HG02840 (cell line): ENCODE measurements at regions not wholly inside any gene's neighbourhood (a gene's known extent, or its start where the extent isn't known, plus 50 kb on each side); places are given as distances from the start of the nearest gene placed in this dataset.

ENCODE experiments used
- ATAC-seq: cut with Tn5 transposase; IDR thresholded peaks from one replicate; pipeline ENCODE4 v1.9.1; 2021; ENCODE audit warnings: mild to moderate bottlenecking, moderate library complexity, moderate number of reproducible peaks; ENCODE audit not compliant: unreplicated experiment, low FRiP score

GRCh38 chr9:99361817-99362216, 139.7 kb downstream of the SEC61B start:
- no peak for ATAC-seq

GRCh38 chr9:99362321-99362720, 140.2 kb downstream of the SEC61B start:
- no peak for ATAC-seq

DNA sequence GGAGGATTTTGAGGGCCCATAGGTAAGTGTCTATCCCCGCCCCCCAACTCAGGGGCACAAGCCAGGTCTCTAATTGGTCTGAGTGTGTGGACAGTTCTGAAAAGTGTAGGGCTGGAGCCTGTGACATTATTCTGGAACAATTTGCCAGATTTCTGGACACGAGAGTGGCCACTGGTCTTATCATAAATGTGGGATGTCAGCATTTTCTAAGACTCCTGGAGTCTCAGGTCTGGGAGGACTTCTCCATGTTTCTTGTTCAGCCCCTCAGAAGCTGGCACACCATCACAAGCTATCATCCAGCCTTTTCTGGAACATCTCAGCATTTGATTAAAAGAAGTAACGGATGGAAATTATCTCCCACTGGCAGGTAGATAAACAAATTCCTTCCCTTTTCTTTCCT, 141.4 kb downstream of the SEC61B start:
- no peak for ATAC-seq

- no peak for ATAC-seq
Measured at GRCh38 chr9:99365233-99365980, 143.3 kb downstream of the SEC61B start.

- ATAC-seq = no peak
Measured at GRCh38 chr9:99366183-99366582, 144.1 kb downstream of the SEC61B start.

- no peak for ATAC-seq
Measured at GRCh38 chr9:99366621-99367020, 144.5 kb downstream of the SEC61B start.

DNA sequence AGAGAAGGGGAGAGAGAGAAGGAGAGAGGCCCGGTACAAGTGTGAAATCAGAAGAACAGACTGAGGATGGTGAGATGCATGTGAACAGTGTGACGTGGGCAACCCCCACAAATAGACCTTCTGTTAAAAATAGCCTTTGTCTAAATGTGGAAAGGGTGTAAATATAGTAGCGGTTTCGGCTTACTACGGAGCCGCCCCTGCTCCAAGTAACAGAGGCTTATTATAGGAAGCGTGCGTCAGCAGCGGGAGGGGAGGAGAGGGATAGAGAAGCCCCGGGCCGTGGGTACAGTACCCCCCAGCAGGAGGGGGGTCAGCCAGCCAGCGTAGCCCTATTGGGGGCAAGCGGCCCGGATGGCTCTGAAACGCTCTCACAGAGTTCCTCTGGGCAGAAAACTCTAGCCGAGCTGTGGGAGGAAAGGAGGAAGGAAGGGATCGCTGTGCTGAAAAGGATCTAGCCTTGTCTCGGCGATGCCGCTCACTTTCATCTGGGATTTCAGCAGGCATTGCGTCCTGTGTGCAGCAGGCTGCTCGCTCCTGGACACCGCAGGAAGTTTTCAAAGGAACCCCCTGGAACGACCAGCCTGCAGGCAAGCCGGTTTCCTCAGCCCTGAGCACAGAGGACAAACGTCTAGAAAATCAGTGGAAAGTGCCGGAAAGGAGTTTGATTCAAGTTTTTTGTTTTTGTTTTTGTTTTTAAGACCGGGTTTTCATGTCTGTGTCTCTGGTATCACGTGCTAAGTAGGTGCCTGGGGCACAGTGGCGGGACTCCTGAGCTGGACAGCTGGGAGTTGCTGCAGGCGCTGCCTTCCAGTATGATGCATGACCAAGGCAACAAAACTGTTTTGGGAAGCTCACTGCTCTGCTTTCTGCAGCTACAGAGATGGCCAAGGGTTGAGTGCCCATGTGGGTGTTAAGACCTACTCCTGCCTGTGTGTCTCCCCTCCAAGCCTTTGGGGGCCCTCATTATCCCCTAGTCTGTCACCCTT, 146.6 kb downstream of the SEC61B start:
- no peak for ATAC-seq

DNA sequence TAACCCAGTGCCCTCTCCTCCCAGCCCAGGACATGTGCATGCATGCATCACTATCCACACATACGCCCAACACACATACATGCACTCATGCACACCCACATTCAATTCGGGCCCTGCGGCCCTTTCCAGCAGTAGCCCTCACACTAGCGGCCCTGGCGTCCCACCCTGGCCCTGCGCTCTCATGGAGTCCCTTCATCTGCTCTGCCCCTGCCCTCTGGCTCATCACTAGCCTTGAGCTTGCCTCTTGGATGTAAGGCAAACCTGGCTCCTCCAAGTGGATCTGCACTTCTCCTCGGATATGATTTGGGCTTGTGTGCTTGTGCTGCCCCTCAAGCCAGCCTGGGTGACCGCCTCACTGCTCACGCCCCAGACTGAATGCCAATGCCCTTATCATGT, 147.2 kb downstream of the SEC61B start:
- no peak for ATAC-seq

GRCh38 chr9:99370376-99370775, 148.3 kb downstream of the SEC61B start:
- no peak for ATAC-seq

DNA sequence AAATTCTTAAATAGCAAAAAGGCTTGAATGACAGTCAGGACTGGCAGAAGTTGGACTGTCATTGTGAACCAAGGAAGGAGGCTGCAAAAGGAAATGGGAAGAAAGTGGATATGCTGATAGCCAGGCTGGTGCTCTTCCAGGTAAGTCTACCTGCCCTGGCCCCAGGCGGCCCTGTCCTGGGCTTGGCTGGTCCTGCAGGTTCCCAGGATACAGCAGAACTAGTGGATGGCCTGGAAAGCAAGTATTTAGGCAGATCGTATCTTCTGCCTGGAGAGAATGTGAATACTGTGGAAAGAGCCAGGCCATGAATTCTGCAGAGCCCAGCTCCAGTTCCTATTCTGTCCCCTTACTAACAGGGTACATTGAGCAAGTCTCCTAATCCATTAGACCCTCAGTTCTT, 149.3 kb downstream of the SEC61B start:
- no peak for ATAC-seq

DNA sequence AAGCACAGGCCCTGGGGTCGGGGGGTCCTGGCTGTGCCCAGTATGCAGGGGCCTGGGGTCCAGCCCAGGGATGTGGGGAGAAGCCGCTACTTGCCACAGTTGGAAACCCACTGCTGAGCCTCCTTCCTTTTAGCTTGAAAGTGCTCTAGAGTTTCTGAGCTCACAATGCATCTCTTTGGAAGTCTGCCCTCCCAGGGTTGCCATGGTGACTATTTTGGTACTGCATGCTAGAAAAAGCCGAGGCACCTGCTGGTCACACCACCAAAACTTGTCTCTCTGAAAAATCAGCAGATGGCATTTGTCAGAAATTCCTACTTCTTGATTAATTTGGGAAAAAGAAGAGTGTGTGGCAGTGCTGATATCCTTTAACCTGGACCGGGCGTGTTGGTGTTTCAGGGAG, 151.8 kb downstream of the SEC61B start:
- ATAC-seq = no peak

GRCh38 chr9:99374793-99375192, 152.7 kb downstream of the SEC61B start:
- no peak for ATAC-seq

DNA sequence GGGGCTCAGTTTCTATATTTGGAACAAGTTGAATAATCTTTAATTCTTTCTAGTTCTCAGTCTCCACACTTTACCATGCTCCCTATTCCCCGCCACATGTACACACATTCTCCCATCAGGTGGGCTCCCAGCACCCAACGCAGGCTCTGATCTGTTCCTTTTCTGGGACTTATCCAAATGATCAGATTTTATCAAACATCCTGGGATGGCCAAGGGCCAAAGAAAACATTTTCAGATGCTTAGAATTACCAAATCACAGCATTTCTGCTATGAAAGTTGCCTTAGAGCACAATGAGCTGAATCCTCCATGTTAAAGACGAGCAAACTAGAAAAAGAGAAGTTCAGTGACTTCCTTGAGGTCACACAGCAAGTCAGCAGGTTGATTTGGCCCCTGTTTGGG, 153.4 kb downstream of the SEC61B start:
- ATAC-seq = no peak

DNA sequence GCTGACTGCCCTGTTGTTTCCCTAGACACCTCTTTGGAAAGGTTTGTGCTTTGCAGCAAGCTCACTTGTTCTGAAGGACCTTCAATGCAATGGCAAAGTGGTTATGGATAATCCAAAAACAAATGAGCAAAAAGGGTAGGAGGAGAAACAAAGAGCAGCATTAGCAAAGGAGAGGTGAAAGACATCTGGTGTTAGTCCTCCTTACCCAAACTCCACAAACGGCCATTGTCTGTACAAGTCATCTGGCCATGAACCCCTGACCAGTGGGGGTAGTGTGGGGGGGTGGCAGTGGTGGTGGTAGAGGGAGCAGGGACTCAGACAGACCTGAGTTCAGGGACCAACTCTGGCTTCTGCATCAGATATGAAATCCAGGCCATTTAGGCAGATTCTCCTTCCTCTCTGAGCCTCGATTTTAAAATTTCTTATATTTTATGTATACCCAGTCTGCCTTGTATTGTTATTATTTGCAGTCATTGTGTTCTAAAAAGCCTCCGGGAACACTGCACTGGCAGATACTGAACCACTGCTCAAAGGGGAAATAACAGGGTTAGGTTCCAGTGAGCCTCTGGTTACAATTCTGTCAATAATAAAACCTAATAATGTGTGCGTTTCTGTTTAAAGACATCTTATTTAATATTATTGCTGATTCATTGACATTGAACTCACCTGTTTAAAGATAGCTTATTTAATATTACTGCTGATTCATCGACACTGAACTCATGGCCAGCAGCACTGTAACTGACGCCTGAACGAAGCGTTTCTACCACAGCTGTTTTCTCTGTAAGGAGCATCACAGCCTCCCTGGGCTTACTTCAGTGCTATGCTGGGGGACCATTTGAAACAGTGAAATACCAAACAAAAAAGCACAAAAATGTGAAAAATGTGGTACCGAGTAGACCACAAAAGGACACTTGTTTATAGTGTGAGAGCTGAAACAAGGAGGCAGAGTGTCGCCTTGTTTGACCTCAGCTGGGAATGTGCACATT, 156.0 kb downstream of the SEC61B start:
- ATAC-seq = no peak

DNA sequence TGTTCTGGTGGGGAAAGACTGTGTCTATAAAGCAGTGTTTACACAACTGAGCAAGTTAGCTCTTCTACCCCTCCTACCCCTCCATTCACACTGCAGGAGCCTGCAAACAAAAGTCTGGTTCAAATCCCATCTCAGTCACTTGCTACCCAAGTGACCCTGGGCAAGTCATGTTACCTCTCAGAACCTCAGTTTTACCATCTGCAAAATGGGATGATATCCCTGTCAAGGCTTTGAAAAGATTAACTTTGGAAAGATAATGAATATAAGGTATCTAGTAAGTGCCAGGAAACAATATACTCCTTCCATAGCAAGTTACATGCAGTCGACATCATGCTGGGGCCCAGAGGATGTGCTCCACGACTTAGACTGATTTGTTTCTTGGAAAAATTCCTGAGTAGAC, 161.5 kb downstream of the SEC61B start:
- ATAC-seq = no peak

GRCh38 chr9:99385215-99385614, 163.1 kb downstream of the SEC61B start:
- no peak for ATAC-seq

DNA sequence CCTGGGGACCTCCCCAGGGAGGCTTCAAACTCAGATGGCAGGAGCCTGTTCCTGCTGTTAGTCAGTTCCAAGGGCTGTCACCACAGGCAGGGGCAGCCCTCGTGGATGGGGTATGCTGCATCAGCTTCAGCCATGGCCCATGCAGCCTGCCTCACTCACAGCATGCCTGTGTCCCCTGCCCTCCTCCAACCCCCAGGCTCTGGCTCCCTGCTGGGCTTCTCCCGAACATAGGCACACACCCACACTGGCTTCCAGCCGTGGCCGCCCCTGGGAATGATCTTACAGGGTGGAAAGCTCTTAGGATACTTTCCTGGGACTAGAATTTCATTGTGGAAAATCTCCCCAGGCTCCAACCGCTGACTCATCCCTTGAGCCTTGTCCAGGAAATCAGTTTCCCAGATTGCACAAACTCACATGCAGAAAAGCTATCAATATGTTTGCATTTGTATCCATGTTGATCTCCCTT, 163.8 kb downstream of the SEC61B start:
- no peak for ATAC-seq

DNA sequence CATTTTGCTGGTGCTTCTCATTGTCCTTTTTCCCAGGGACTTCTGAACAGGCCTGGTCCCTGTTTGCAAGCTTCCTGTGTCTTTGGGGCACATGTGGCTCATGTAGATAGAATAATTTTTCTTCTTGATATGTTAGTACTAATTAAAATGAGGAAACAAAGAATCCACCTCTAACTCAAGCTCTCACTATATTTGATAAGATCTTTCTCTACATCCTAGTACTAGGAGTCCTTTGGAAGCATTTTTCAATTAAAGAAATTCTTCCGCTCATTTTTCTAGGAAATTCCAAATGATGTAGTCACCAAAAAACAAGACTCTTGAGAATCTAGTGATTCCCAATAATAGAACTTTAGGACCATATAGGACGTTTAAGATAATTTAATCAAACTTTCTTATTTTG, 165.3 kb downstream of the SEC61B start:
- ATAC-seq = no peak

- ATAC-seq = no peak
Measured at GRCh38 chr9:99389087-99390033, 167.3 kb downstream of the SEC61B start.
